Epithelial cell of esophagus (primary cell): ENCODE measurements at regions not wholly inside any gene's neighbourhood (a gene's known extent, or its start where the extent isn't known, plus 50 kb on each side); places are given as distances from the start of the nearest gene placed in this dataset.

ENCODE experiments used
- DNase-seq: peaks from one replicate; pipeline ENCODE4 v3.0.0; 2010; ENCODE audit warnings: low read depth
- H3K4me3 ChIP-seq: 2 replicates; pipeline ENCODE4 v1.5.1; 2011; ENCODE audit warnings: mild to moderate bottlenecking, low read length, control low read depth
- CTCF ChIP-seq: IDR thresholded peaks from 2 replicates; pipeline ENCODE4 v1.5.1; 2011; ENCODE audit warnings: low read depth, mild to moderate bottlenecking, low read length, control low read depth, inconsistent platforms; ENCODE audit not compliant: insufficient read depth; ENCODE audit errors: missing control alignments

DNA sequence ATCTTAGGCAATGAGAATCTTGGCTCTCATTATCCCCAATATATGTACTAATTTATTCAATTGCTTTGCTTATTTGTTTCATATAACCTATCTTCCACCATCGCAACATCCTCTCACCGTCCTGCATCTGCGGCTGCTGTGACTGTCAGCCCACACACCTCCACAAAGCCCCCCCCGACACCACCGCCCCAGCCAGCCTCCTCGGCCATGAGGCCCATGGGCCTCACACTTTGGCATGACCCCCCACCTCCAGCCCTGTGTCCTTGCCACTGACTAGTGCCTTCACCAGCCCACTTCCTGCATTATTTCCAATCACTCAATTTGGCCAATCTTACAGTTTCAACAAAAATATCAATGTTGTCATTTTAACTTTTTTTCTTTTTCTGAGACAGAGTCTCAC, 60.7 kb upstream of the TOX2 start:
- no peak overlapping the region for H3K4me3 ChIP-seq
- no peak for DNase-seq
- no peak for TF ChIP-seq CTCF

DNA sequence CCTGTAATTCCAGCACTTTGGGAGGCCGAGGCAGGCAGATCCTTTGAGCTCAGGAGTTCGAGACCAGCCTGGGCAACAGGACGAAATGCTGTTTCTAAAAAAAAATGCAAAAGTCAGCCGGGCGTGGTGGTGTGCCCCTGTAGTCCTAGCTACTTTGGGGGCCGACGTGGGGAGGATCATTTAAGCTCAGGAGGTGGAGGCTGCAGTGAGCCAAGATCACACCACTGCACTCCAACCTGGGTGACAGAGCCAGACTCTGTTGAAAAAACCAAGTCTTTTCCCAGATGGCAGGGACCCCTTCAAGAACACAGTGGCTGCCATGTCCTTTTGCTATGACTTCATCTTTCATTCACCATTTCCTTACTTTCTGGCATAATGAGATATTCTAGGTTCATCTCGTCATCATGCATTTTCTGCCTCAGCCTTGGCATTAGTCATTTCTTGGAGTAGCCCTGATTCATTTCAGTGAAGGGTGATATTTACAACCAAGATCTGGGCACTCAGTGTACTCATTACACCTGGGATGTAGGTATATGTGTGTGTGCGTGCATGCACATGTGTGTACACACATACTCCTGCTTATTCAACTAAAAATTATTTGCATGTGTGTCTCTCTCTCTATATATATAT, 61.4 kb upstream of the TOX2 start:
- H3K4me3 ChIP-seq = no peak overlapping the region

DNA sequence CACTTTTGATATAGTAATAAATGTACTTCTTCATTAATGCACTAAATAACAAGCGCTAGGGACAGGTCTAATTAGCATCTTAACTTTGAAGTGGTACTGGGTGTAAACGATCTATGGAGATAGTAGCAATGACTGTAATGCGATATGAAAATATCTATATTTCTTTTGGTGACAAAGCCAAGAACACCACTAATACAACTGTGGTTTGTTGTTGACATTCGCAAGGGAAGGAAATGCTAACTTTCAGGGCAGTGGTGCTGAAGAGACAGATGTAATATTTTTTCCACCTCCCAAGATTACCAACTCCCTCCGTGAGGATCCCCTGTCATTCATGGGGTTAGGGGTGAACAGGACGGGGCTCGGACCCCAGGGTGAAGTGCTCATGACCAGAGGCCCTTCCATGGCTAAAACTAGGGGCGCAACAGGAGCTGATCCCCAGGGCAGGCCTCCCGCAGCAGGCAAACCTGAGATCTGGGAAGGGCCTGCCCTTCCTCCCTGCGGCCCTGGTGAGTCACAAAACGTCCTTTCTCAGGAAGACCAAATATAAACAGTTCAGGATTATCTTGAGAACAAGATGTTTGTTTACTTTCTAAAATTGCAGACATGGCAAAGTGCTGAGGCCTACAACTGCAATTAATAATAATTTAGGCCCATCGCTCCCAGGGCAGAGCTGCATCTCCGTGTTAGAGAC, 65.0 kb upstream of the TOX2 start:
- no peak overlapping the region for H3K4me3 ChIP-seq
- peak; percentile 73 for DNase-seq

More for the DNA sequence above, 61.4 kb upstream of the TOX2 start:
- TF ChIP-seq CTCF = no peak
- DNase-seq = peak; percentile 66

DNA sequence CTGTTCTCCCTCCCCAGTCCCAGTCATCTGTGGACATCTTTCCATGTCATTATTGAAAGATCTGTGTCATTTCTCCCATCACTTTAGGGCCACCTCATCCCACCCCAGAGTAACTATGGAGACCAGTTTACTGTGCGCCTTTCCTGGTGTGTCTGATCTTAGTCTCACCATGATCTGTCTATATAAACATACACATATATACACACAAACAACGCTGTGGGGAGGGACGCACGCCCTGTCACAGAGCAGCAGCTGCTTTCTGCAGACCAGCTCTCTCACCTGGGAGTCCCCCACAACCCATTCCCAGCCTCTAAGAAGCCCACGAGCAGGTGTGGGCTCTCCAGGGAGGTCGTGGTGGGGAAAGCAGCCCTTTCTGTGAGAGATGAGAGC, 68.1 kb upstream of the TOX2 start:
- no peak for TF ChIP-seq CTCF
- no peak for DNase-seq

More for the DNA sequence above, 65.0 kb upstream of the TOX2 start:
- TF ChIP-seq CTCF = no peak

GRCh38 chr20:43844778-43845614, 69.7 kb upstream of the TOX2 start:
- peak; percentile 39 for TF ChIP-seq CTCF
- DNase-seq = peak; percentile 81
- no peak overlapping the region for H3K4me3 ChIP-seq

More for the DNA sequence above, 68.1 kb upstream of the TOX2 start:
- no peak overlapping the region for H3K4me3 ChIP-seq

DNA sequence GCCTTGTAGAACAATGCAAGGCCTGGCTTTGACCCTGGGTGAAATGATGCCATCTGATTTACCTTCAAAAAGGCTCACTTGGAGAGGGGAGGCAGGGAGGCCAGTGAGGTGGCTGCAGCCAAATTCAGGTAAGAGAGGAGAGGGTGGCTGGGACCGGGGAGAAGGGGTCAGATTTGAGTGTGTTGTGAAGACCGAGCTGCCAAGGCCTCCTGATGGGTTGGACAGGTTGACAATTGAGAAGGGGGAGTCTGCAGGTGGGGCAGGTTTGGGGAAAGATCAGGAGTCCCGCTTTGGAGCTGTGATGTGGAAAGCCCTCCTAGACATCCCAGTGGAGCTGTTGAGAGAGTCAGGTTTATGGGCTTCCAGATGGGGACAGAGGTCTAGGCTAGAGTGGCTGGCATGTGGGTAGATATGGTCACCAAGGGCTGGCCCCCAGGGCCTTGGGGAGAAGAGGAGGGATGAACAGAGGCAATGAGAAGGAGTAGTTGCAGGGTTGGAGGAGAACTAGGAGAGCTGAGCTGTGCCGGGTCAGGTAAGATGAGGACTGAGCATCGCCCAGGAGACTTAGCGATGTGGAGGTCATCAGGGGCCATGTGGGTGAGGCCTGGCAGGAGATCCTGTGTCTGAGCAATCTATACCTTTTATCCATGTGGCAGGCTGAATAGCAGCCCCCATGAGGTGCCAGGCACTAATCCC, 70.5 kb upstream of the TOX2 start:
- no peak overlapping the region for H3K4me3 ChIP-seq
- no peak for DNase-seq
- TF ChIP-seq CTCF = no peak
